Mononuclear cell (primary cell): ENCODE measurements at regions not wholly inside any gene's neighbourhood (a gene's known extent, or its start where the extent isn't known, plus 50 kb on each side); places are given as distances from the start of the nearest gene placed in this dataset.

Experiments
- H3K27me3 ChIP-seq: 2 replicates; pipeline ENCODE4 v1.6.0; 2011; ENCODE audit warnings: low read length, control low read depth; ENCODE audit not compliant: insufficient read depth
- H3K4me1 ChIP-seq: 2 replicates; pipeline ENCODE4 v1.5.1; 2011; ENCODE audit warnings: mild to moderate bottlenecking, low read length, control low read depth; ENCODE audit not compliant: insufficient read depth
- H3K4me3 ChIP-seq: 2 replicates; pipeline ENCODE4 v1.5.1; 2011; ENCODE audit warnings: mild to moderate bottlenecking, low read length, moderate library complexity
- H3K9me3 ChIP-seq: 2 replicates; pipeline ENCODE4 v1.5.1; 2011; ENCODE audit warnings: low read depth, mild to moderate bottlenecking, control low read depth, low read length

DNA sequence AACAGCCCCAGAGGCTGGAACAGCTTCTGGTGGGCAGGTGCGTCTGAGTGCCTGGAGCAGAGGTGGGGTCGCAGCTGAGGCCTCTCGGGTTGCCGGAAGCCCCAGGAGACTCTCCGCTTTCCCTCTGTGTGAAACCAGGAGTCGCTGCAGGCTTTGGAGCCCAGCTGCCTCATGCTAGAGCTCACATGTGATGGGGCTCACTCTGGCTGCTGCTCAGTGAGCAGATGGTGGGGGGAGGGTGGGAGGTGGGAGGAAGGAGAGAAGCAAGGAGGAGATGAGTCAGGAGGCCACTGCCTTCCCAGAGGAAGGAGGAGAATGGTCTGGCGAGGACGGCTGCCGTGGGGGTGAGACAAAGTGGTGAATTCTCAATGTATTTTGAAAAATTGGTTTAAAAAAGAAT is 290.1 kb upstream of the CHRNA7 start:
- Histone ChIP-seq H3K27me3 (no peaks in the 10 kb centered on the region), H3K4me3 (no peak overlapping the region), H3K4me1 (no peaks in the 10 kb centered on the region), H3K9me3 (peaks cover 13% of the 10 kb centered on the region)

DNA sequence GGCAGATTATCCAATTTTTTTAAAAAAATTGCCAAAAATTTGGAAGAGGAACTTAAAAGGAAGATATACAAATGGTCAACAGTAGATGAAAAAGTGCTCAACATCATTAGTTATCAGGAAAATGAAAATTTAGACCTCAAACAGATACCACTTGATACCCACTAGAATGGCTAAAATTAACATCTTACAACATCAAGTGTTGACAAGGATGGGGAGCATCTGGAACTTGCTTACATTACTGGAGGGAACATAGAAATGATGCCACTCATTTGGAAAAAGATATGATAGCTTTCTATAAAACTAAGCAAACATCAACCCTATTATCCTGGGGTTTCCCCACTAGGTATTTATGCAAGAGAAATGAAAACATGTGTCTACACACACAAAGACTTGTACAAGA is 284.5 kb upstream of the CHRNA7 start:
- H3K27me3 ChIP-seq = no peaks in the 10 kb centered on the region
- peaks cover 19% of the 10 kb centered on the region for H3K9me3 ChIP-seq
- no peak overlapping the region for H3K4me3 ChIP-seq
- H3K4me1 ChIP-seq = no peaks in the 10 kb centered on the region

GRCh38 chr15:31752065-31752762 is 278.1 kb upstream of the CHRNA7 start:
- Histone ChIP-seq H3K27me3 (no peaks in the 10 kb centered on the region), H3K4me1 (no peaks in the 10 kb centered on the region), H3K9me3 (no peaks in the 10 kb centered on the region), H3K4me3 (no peak overlapping the region)

DNA sequence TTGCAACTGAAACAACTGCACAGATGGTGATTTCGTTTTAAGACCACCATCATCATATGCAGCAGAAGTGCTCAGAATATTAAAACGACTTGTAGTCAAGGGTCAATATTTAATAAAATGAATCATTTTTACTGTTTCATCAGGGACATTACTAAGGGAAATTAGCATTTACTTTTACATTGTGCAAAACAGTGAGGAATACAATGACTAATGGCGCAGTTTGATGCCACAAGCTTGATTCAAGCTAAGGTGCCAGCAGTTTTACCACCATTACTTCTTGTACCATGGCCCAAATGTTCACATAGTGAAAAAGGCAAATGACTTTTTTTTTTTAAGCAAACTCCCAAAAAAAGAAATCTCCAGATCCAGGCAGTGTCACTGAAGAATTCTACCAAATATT is 277.4 kb upstream of the CHRNA7 start:
- Histone ChIP-seq H3K4me1 (no peaks in the 10 kb centered on the region), H3K9me3 (no peaks in the 10 kb centered on the region), H3K4me3 (no peak overlapping the region), H3K27me3 (no peaks in the 10 kb centered on the region)

DNA sequence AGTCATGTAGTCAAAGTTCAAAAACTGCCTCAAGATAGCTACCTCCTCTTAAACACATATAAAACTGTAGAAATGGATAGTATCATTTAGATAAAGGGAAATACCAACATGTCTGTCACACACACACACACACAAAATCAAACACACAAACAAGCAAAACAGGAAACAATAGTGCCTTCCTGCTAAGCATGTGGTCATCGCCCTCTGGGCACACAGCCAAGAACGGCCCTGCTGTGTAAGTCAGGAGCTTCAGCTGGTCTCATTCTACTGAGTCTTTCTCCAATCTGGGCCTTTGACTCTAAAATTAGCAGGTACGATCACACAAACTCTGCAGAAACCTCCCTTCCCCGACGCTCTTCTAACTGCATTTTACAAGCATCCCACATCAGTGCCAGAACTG is 272.2 kb upstream of the CHRNA7 start:
- peaks cover 5% of the 10 kb centered on the region for H3K27me3 ChIP-seq
- H3K4me1 ChIP-seq = no peaks in the 10 kb centered on the region
- no peaks in the 10 kb centered on the region for H3K9me3 ChIP-seq
- no peak overlapping the region for H3K4me3 ChIP-seq

- Histone ChIP-seq H3K4me1 (no peaks in the 10 kb centered on the region), H3K27me3 (no peaks in the 10 kb centered on the region), H3K4me3 (no peak overlapping the region), H3K9me3 (no peaks in the 10 kb centered on the region)
Observed at GRCh38 chr15:31768055-31768454, 262.3 kb upstream of the CHRNA7 start.

GRCh38 chr15:31774045-31774444 is 256.3 kb upstream of the CHRNA7 start:
- H3K4me1 ChIP-seq = no peaks in the 10 kb centered on the region
- H3K9me3 ChIP-seq = no peaks in the 10 kb centered on the region
- H3K4me3 ChIP-seq = no peak overlapping the region
- no peaks in the 10 kb centered on the region for H3K27me3 ChIP-seq

DNA sequence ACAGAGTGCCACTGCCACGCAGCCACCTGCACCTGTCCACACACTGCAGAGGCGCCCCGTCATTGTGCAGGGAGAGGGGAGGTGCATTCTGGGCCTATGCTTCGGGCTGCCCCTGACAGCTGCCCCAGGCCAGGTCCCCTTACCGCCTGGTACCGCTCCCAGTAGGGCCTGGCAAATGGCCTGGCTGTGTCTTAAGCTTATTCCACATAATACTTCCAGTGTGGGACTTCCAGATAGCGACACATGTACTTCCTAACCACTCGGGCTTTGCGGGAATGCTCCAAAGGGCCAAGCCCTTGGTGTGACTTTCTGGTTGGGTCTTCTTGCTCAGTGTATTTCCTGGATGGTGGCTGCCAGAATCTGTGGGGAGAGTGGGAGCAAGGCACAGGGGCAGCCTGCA is 254.3 kb upstream of the CHRNA7 start:
- no peak overlapping the region for H3K4me3 ChIP-seq
- H3K27me3 ChIP-seq = no peaks in the 10 kb centered on the region
- H3K9me3 ChIP-seq = no peaks in the 10 kb centered on the region
- H3K4me1 ChIP-seq = no peaks in the 10 kb centered on the region

GRCh38 chr15:31781261-31781660 is 249.1 kb upstream of the CHRNA7 start:
- no peaks in the 10 kb centered on the region for H3K4me1 ChIP-seq
- H3K27me3 ChIP-seq = no peaks in the 10 kb centered on the region
- no peaks in the 10 kb centered on the region for H3K9me3 ChIP-seq
- no peak overlapping the region for H3K4me3 ChIP-seq

- Histone ChIP-seq H3K4me1 (no peaks in the 10 kb centered on the region), H3K4me3 (no peak overlapping the region), H3K27me3 (no peaks in the 10 kb centered on the region), H3K9me3 (no peaks in the 10 kb centered on the region)
Observed at GRCh38 chr15:31782016-31782783, 248.1 kb upstream of the CHRNA7 start.

DNA sequence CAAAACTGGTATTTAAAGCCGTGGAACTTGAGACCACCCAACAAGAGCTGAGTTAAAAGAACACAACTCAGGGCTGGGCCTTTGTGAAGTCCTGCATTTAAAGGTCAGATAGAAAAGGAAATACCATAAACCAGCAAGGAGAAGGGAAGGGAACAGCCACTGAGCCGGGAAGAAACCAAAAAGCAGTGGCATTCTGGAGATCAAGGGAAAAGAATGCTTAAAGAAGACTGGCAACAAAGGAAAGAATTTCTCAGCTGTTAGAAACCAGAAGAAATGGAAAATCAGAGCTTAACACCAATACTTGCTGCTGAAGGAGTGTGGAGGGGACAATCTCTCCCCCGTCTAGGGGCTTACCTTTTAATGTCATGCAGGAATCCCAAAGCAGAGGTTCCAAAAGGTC is 247.4 kb upstream of the CHRNA7 start:
- H3K4me1 ChIP-seq = no peaks in the 10 kb centered on the region
- no peaks in the 10 kb centered on the region for H3K9me3 ChIP-seq
- no peak overlapping the region for H3K4me3 ChIP-seq
- no peaks in the 10 kb centered on the region for H3K27me3 ChIP-seq

DNA sequence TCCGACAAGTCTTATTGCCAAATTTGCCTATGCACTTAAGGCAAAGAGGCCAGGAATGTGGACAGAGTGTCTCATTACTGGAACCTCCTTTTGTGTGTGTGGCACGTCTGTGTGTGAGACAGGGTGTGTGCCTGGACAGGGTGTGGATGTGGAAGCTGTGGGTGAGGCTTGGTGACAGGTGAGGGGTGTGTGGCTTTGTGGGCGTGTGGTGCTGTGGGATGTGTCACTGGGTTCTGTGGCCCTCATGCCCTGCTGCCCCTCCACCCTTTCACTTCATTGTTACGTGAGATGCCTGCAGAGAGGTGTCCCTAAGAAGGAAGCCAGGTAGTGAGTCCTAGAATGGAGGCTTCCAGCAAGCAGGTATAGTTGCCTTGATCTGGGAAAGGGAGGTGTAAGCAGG is 244.0 kb upstream of the CHRNA7 start:
- Histone ChIP-seq H3K9me3 (no peaks in the 10 kb centered on the region), H3K4me1 (no peaks in the 10 kb centered on the region), H3K4me3 (no peak overlapping the region), H3K27me3 (no peaks in the 10 kb centered on the region)

DNA sequence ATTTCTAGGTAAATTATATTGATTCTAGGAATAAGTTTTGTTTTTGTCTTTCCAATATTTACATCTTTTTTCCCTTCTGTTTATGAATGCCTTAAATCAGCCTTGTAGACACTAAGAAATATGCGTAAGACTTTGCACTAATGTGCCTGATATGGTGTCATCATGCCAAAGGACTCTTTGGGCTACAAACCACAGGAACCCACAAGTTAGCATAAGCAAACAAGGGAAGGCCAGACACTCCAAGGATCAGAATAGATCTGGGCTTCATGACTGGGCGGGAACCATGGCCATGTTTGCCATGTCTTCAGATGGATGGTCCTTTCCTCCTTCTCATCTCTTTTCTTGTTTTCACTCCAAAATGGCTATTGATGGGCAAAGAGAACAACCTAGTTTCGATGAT is 242.2 kb upstream of the CHRNA7 start:
- H3K27me3 ChIP-seq = no peaks in the 10 kb centered on the region
- no peaks in the 10 kb centered on the region for H3K4me1 ChIP-seq
- no peaks in the 10 kb centered on the region for H3K9me3 ChIP-seq
- no peak overlapping the region for H3K4me3 ChIP-seq

- no peaks in the 10 kb centered on the region for H3K4me1 ChIP-seq
- no peaks in the 10 kb centered on the region for H3K9me3 ChIP-seq
- no peaks in the 10 kb centered on the region for H3K27me3 ChIP-seq
- H3K4me3 ChIP-seq = no peak overlapping the region
Observed at GRCh38 chr15:31792611-31793199, 237.6 kb upstream of the CHRNA7 start.

DNA sequence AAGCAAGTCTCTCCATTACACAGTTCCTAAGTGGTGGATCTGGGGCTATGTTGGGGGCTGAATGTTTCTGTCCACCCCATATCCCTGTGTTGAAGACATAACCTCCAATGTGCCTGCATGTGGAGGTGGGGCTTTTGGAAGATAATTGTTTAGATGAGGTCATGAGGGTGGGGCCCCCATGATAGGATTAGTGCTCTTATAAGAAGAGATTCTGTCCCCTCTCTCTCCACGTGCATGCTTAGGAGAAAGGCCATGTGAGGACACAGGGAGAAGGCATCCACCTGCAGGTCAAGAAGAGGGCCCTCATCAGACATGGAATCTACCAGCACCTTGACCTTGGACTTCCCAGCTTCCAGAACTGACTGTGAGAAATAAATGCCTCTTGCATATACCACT is 231.0 kb upstream of the CHRNA7 start:
- no peaks in the 10 kb centered on the region for H3K9me3 ChIP-seq
- H3K4me3 ChIP-seq = no peak overlapping the region
- H3K27me3 ChIP-seq = no peaks in the 10 kb centered on the region
- no peaks in the 10 kb centered on the region for H3K4me1 ChIP-seq
